ENCODE measurements at regions not wholly inside any gene's neighbourhood (a gene's known extent, or its start where the extent isn't known, plus 50 kb on each side); places are given as distances from the start of the nearest gene placed in this dataset.
"Not testable (repeated sequence)": the region's sequence is repeated elsewhere in the genome, so short reads cannot be mapped to it uniquely, and the experiment has no call there.

GRCh38 chr11:14573539-14574057 is 53.4 kb upstream of the PSMA1 start:
- not testable (repeated sequence) for H3K4me3 ChIP-seq (ENCODE audit: insufficient read depth, low read depth, low read length, poor library complexity, severe bottlenecking); H3K4me1 ChIP-seq (ENCODE audit: control insufficient read depth, insufficient read depth, low read length, poor library complexity, severe bottlenecking); H3K27me3 ChIP-seq (replicated peaks; ENCODE audit: control insufficient read depth, insufficient read depth, low read length, poor library complexity, severe bottlenecking); H3K27ac ChIP-seq (ENCODE audit: insufficient read depth, low read length, poor library complexity, severe bottlenecking); H3K9me3 ChIP-seq (ENCODE audit: control insufficient read depth, low read length); H3K36me3 ChIP-seq (ENCODE audit: control insufficient read depth, insufficient read depth, low read length); DNase-seq

- peak overlapping the region; percentile 76 for H3K27ac ChIP-seq (ENCODE audit: insufficient read depth, low read length, poor library complexity, severe bottlenecking)
Measured at GRCh38 chr11:14577292-14577691, 57.1 kb upstream of the PSMA1 start.

GRCh38 chr11:14577835-14578529 is 57.8 kb upstream of the PSMA1 start:
- DNase-seq = no peak
- Histone ChIP-seq H3K27ac (ENCODE audit: insufficient read depth, low read length, poor library complexity, severe bottlenecking) (peak overlapping the region; percentile 76), H3K9me3 (ENCODE audit: control insufficient read depth, low read length) (peaks cover 4% of the 10 kb centered on the region), H3K4me3 (ENCODE audit: insufficient read depth, low read depth, low read length, poor library complexity, severe bottlenecking) (no peak overlapping the region), H3K4me1 (ENCODE audit: control insufficient read depth, insufficient read depth, low read length, poor library complexity, severe bottlenecking) (peaks cover 25% of the 10 kb centered on the region), H3K36me3 (ENCODE audit: control insufficient read depth, insufficient read depth, low read length) (no peaks in the 10 kb centered on the region), H3K27me3 (replicated peaks; ENCODE audit: control insufficient read depth, insufficient read depth, low read length, poor library complexity, severe bottlenecking) (no peaks in the 10 kb centered on the region)

More at GRCh38 chr11:14577292-14577691, 57.1 kb upstream of the PSMA1 start:
- H3K4me1 ChIP-seq (ENCODE audit: control insufficient read depth, insufficient read depth, low read length, poor library complexity, severe bottlenecking) = peaks cover 25% of the 10 kb centered on the region
- H3K27me3 ChIP-seq (replicated peaks; ENCODE audit: control insufficient read depth, insufficient read depth, low read length, poor library complexity, severe bottlenecking) = no peaks in the 10 kb centered on the region
- no peak for DNase-seq
- H3K36me3 ChIP-seq (ENCODE audit: control insufficient read depth, insufficient read depth, low read length) = no peaks in the 10 kb centered on the region
- H3K4me3 ChIP-seq (ENCODE audit: insufficient read depth, low read depth, low read length, poor library complexity, severe bottlenecking) = no peak overlapping the region
- peaks cover 4% of the 10 kb centered on the region for H3K9me3 ChIP-seq (ENCODE audit: control insufficient read depth, low read length)

GRCh38 chr11:14578541-14578956 is 58.4 kb upstream of the PSMA1 start:
- Histone ChIP-seq H3K4me3 (ENCODE audit: insufficient read depth, low read depth, low read length, poor library complexity, severe bottlenecking) (no peak overlapping the region), H3K4me1 (ENCODE audit: control insufficient read depth, insufficient read depth, low read length, poor library complexity, severe bottlenecking) (peaks cover 25% of the 10 kb centered on the region), H3K9me3 (ENCODE audit: control insufficient read depth, low read length) (peaks cover 4% of the 10 kb centered on the region), H3K36me3 (ENCODE audit: control insufficient read depth, insufficient read depth, low read length) (no peaks in the 10 kb centered on the region), H3K27me3 (replicated peaks; ENCODE audit: control insufficient read depth, insufficient read depth, low read length, poor library complexity, severe bottlenecking) (no peaks in the 10 kb centered on the region), H3K27ac (ENCODE audit: insufficient read depth, low read length, poor library complexity, severe bottlenecking) (peak overlapping the region; percentile 76)
- DNase-seq = peak; percentile 53 to 66 (median 59)

- peaks cover 25% of the 10 kb centered on the region for H3K4me1 ChIP-seq (ENCODE audit: control insufficient read depth, insufficient read depth, low read length, poor library complexity, severe bottlenecking)
- peak overlapping the region; percentile 76 for H3K27ac ChIP-seq (ENCODE audit: insufficient read depth, low read length, poor library complexity, severe bottlenecking)
- H3K9me3 ChIP-seq (ENCODE audit: control insufficient read depth, low read length) = no peaks in the 10 kb centered on the region
- no peak for DNase-seq
- H3K4me3 ChIP-seq (ENCODE audit: insufficient read depth, low read depth, low read length, poor library complexity, severe bottlenecking) = no peak overlapping the region
- no peaks in the 10 kb centered on the region for H3K36me3 ChIP-seq (ENCODE audit: control insufficient read depth, insufficient read depth, low read length)
- H3K27me3 ChIP-seq (replicated peaks; ENCODE audit: control insufficient read depth, insufficient read depth, low read length, poor library complexity, severe bottlenecking) = no peaks in the 10 kb centered on the region
Measured at GRCh38 chr11:14579646-14580045, 59.5 kb upstream of the PSMA1 start.

- no peak overlapping the region for H3K4me3 ChIP-seq (ENCODE audit: insufficient read depth, low read depth, low read length, poor library complexity, severe bottlenecking)
- H3K27ac ChIP-seq (ENCODE audit: insufficient read depth, low read length, poor library complexity, severe bottlenecking) = no peak overlapping the region
- no peaks in the 10 kb centered on the region for H3K36me3 ChIP-seq (ENCODE audit: control insufficient read depth, insufficient read depth, low read length)
- no peak for DNase-seq
- peaks cover 25% of the 10 kb centered on the region for H3K4me1 ChIP-seq (ENCODE audit: control insufficient read depth, insufficient read depth, low read length, poor library complexity, severe bottlenecking)
- no peaks in the 10 kb centered on the region for H3K27me3 ChIP-seq (replicated peaks; ENCODE audit: control insufficient read depth, insufficient read depth, low read length, poor library complexity, severe bottlenecking)
- H3K9me3 ChIP-seq (ENCODE audit: control insufficient read depth, low read length) = no peaks in the 10 kb centered on the region
Measured at GRCh38 chr11:14582793-14583192, 60.8 kb upstream of the PDE3B start.

GRCh38 chr11:14583252-14584034 is 60.2 kb upstream of the PDE3B start:
- Histone ChIP-seq H3K27me3 (replicated peaks; ENCODE audit: control insufficient read depth, insufficient read depth, low read length, poor library complexity, severe bottlenecking) (no peaks in the 10 kb centered on the region), H3K4me1 (ENCODE audit: control insufficient read depth, insufficient read depth, low read length, poor library complexity, severe bottlenecking) (peaks cover 25% of the 10 kb centered on the region), H3K4me3 (ENCODE audit: insufficient read depth, low read depth, low read length, poor library complexity, severe bottlenecking) (no peak overlapping the region), H3K36me3 (ENCODE audit: control insufficient read depth, insufficient read depth, low read length) (no peaks in the 10 kb centered on the region), H3K27ac (ENCODE audit: insufficient read depth, low read length, poor library complexity, severe bottlenecking) (no peak overlapping the region), H3K9me3 (ENCODE audit: control insufficient read depth, low read length) (no peaks in the 10 kb centered on the region)
- no peak for DNase-seq

- DNase-seq = no peak
- no peak overlapping the region for H3K27ac ChIP-seq (ENCODE audit: insufficient read depth, low read length, poor library complexity, severe bottlenecking)
- H3K4me3 ChIP-seq (ENCODE audit: insufficient read depth, low read depth, low read length, poor library complexity, severe bottlenecking) = no peak overlapping the region
- peaks cover 21% of the 10 kb centered on the region for H3K4me1 ChIP-seq (ENCODE audit: control insufficient read depth, insufficient read depth, low read length, poor library complexity, severe bottlenecking)
- no peaks in the 10 kb centered on the region for H3K9me3 ChIP-seq (ENCODE audit: control insufficient read depth, low read length)
- no peaks in the 10 kb centered on the region for H3K36me3 ChIP-seq (ENCODE audit: control insufficient read depth, insufficient read depth, low read length)
- no peaks in the 10 kb centered on the region for H3K27me3 ChIP-seq (replicated peaks; ENCODE audit: control insufficient read depth, insufficient read depth, low read length, poor library complexity, severe bottlenecking)
Measured at GRCh38 chr11:14584035-14584363, 59.6 kb upstream of the PDE3B start.

GRCh38 chr11:14584595-14584994 is 59.0 kb upstream of the PDE3B start:
- no peak overlapping the region for H3K27ac ChIP-seq (ENCODE audit: insufficient read depth, low read length, poor library complexity, severe bottlenecking)
- DNase-seq = no peak
- no peaks in the 10 kb centered on the region for H3K27me3 ChIP-seq (replicated peaks; ENCODE audit: control insufficient read depth, insufficient read depth, low read length, poor library complexity, severe bottlenecking)
- no peak overlapping the region for H3K4me3 ChIP-seq (ENCODE audit: insufficient read depth, low read depth, low read length, poor library complexity, severe bottlenecking)
- peaks cover 17% of the 10 kb centered on the region for H3K4me1 ChIP-seq (ENCODE audit: control insufficient read depth, insufficient read depth, low read length, poor library complexity, severe bottlenecking)
- H3K9me3 ChIP-seq (ENCODE audit: control insufficient read depth, low read length) = no peaks in the 10 kb centered on the region
- no peaks in the 10 kb centered on the region for H3K36me3 ChIP-seq (ENCODE audit: control insufficient read depth, insufficient read depth, low read length)

- Histone ChIP-seq H3K27ac (ENCODE audit: insufficient read depth, low read length, poor library complexity, severe bottlenecking) (no peak overlapping the region), H3K36me3 (ENCODE audit: control insufficient read depth, insufficient read depth, low read length) (no peaks in the 10 kb centered on the region), H3K4me3 (ENCODE audit: insufficient read depth, low read depth, low read length, poor library complexity, severe bottlenecking) (no peak overlapping the region), H3K9me3 (ENCODE audit: control insufficient read depth, low read length) (no peaks in the 10 kb centered on the region), H3K4me1 (ENCODE audit: control insufficient read depth, insufficient read depth, low read length, poor library complexity, severe bottlenecking) (peaks cover 9% of the 10 kb centered on the region), H3K27me3 (replicated peaks; ENCODE audit: control insufficient read depth, insufficient read depth, low read length, poor library complexity, severe bottlenecking) (no peaks in the 10 kb centered on the region)
- no peak for DNase-seq
Measured at GRCh38 chr11:14585438-14585837, 58.2 kb upstream of the PDE3B start.
